Caco-2 (cell line): ENCODE measurements at regions not wholly inside any gene's neighbourhood (a gene's known extent, or its start where the extent isn't known, plus 50 kb on each side); places are given as distances from the start of the nearest gene placed in this dataset.

Source experiments
- BruUV-seq: library from RNA; stranded (reverse); fragments of 400-500 nt; replicated peaks from 2 replicates; lab custom pipeline; 2021; lab: Mats Ljungman, UMichigan
- CTCF ChIA-PET: fragments of 300-600 bp; sonication (Branson Sonifier 250); formaldehyde crosslinking; loops from one replicate; lab custom pipeline; 2022; ENCODE audit warnings: antibody characterized with exemption; lab: Charles Lee
- POLR2A ChIA-PET: fragments of 300-600 bp; sonication (Branson Sonifier 250); formaldehyde crosslinking; loops from one replicate; lab custom pipeline; 2022; ENCODE audit warnings: antibody characterized with exemption; lab: Charles Lee
- DNase-seq, 2 experiments: peaks; one replicate each; pipeline versions ENCODE4 v3.0.0 to v3.0.0-alpha.2; 2020 to 2022
- H3K27me3 ChIP-seq: replicated peaks from 2 replicates; pipeline ENCODE4 v1.6.0; 2011; ENCODE audit warnings: low read length; ENCODE audit not compliant: control insufficient read depth, insufficient read depth
- H3K36me3 ChIP-seq: 2 replicates; pipeline ENCODE4 v1.5.1; 2011; ENCODE audit warnings: low read length; ENCODE audit not compliant: control insufficient read depth, insufficient read depth
- H3K4me1 ChIP-seq: fragments of 250-450 bp; sonication (Bioruptor Pico); 2 replicates; pipeline ENCODE4 v1.5.1; 2020; ENCODE audit warnings: mild to moderate bottlenecking
- H3K4me3 ChIP-seq: 2 replicates; pipeline ENCODE4 v1.5.1; 2011; ENCODE audit warnings: low read depth, mild to moderate bottlenecking, control low read depth, low read length
- H3K9me3 ChIP-seq: fragments of 250-450 bp; sonication (Bioruptor Pico); 2 replicates; pipeline ENCODE4 v1.5.1; 2020; ENCODE audit warnings: mild to moderate bottlenecking, moderate library complexity
- H3K27ac Mint-ChIP-seq: one replicate; pipeline ENCODE4 v1.8.0; 2022; ENCODE audit warnings: mixed read lengths; ENCODE audit not compliant: unreplicated experiment
- H3K27me3 Mint-ChIP-seq: one replicate; pipeline ENCODE4 v1.8.0; 2022; ENCODE audit warnings: mixed read lengths; ENCODE audit not compliant: insufficient read depth, unreplicated experiment
- H3K36me3 Mint-ChIP-seq: one replicate; pipeline ENCODE4 v1.8.0; 2022; ENCODE audit warnings: mild to moderate bottlenecking, mixed read lengths; ENCODE audit not compliant: insufficient read depth, unreplicated experiment
- H3K4me1 Mint-ChIP-seq: one replicate; pipeline ENCODE4 v1.8.0; 2022; ENCODE audit warnings: low read depth, mixed read lengths; ENCODE audit not compliant: unreplicated experiment
- H3K4me3 Mint-ChIP-seq: one replicate; pipeline ENCODE4 v1.8.0; 2022; ENCODE audit warnings: mild to moderate bottlenecking, moderate library complexity, mixed read lengths; ENCODE audit not compliant: unreplicated experiment
- H3K9me3 Mint-ChIP-seq: one replicate; pipeline ENCODE4 v1.8.0; 2022; ENCODE audit warnings: mixed read lengths; ENCODE audit not compliant: unreplicated experiment
- CTCF ChIP-seq, 2 experiments: fragments of 200-600 bp in 1 of 2; IDR thresholded peaks; 1 replicate in 1 of 2; 2 replicates in 1 of 2; pipeline versions ENCODE4 v1.5.1 to v1.8.0; 2011 to 2022; ENCODE audit warnings: antibody characterized with exemption in 1 of 2, control low read depth in 1 of 2, inconsistent platforms in 1 of 2, low read depth in 1 of 2, low read length in 1 of 2, mild to moderate bottlenecking in 1 of 2, moderate library complexity in 1 of 2; ENCODE audit not compliant: insufficient read depth in 1 of 2, severe bottlenecking in 1 of 2, unreplicated experiment in 1 of 2
- intact Hi-C: fragments of 100-400 bp; cut with micrococcal nuclease; formaldehyde crosslinking; loops from one replicate; pipeline ENCODE4 v1.10.0; 2022; ENCODE audit not compliant: unreplicated experiment

DNA sequence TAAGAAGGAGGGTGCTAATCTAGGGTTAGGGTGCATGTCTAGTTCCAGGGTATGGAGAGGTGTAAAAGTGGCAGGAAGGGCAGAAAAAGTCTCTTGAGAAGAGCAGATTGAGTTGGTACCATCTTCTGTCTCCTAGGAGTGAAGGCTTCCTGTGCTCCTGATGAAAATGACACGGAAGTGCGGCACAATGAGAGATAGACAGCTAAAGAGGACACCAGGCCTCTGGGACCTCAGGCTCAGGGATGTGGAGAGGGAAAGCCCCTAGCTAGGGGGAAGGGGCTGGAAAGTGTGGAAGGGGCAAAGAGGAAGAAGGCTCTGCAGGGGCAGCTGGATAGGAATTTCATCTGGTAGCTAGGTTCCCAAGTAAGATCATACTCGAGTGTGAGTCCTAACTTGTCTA is 498.3 kb upstream of the EEF2KMT start:
- Histone ChIP-seq H3K36me3 (no peaks in the 10 kb centered on the region), H3K9me3 (no peaks in the 10 kb centered on the region), H3K27me3 (no peaks in the 10 kb centered on the region), H3K4me1 (no peaks in the 10 kb centered on the region), H3K4me3 (no peak overlapping the region)
- Mint-ChIP-seq H3K4me1 (no peaks in the 10 kb centered on the region), H3K27me3 (peaks cover 3% of the 10 kb centered on the region), H3K4me3 (no peak overlapping the region), H3K9me3 (no peaks in the 10 kb centered on the region), H3K36me3 (no peaks in the 10 kb centered on the region), H3K27ac (no peak overlapping the region)
- no peak for TF ChIP-seq CTCF (IDR thresholded peaks at IDR 0.05; ENCODE audit: insufficient read depth in 1 of 2, low read depth in 1 of 2, low read length in 1 of 2, severe bottlenecking in 1 of 2, unreplicated experiment in 1 of 2)
- no peak for DNase-seq
- CTCF ChIA-PET = no interaction called here
- POLR2A ChIA-PET = no interaction called here
- intact Hi-C loops = no loop called here
- no TSS peak for BruUV-seq

DNA sequence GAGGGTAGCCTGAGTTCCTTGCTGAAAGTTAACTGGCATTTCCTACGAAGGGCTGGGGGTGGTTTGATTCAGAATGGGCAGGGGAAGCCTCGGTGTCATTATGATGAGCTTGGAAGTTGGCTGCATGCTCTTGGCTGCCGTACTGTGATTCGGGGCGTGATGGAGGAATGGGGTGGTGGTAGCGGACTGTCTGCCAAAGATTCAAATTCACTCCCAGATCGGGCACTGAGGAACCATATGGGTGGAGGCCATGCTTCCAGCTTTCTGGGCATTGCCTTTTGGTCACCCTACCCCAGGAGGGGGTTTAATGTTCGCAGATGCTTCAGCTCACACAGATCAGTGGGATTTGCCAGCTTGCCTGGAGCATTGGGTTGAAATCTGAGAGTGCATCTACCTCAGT is 492.8 kb upstream of the EEF2KMT start:
- no peak for DNase-seq
- H3K36me3 ChIP-seq = no peaks in the 10 kb centered on the region
- TF ChIP-seq CTCF (IDR thresholded peaks at IDR 0.05; ENCODE audit: insufficient read depth in 1 of 2, low read depth in 1 of 2, low read length in 1 of 2, severe bottlenecking in 1 of 2, unreplicated experiment in 1 of 2) = no peak
- no peak overlapping the region for H3K4me3 Mint-ChIP-seq
- no TSS peak for BruUV-seq
- H3K9me3 ChIP-seq = no peaks in the 10 kb centered on the region
- no peaks in the 10 kb centered on the region for H3K4me1 ChIP-seq
- H3K27ac Mint-ChIP-seq = no peak overlapping the region
- H3K4me3 ChIP-seq = no peak overlapping the region
- H3K9me3 Mint-ChIP-seq = no peaks in the 10 kb centered on the region
- intact Hi-C loops = no loop called here
- ChIA-PET POLR2A (no interaction called here), CTCF (interaction anchor here (0.7 kb wide), 1 partner anchor 873 kb away, joined by 3 read pairs; no protein-coding TSS in a partner anchor)
- no peaks in the 10 kb centered on the region for H3K27me3 ChIP-seq
- H3K36me3 Mint-ChIP-seq = no peaks in the 10 kb centered on the region
- H3K27me3 Mint-ChIP-seq = peaks cover 11% of the 10 kb centered on the region
- H3K4me1 Mint-ChIP-seq = no peaks in the 10 kb centered on the region

GRCh38 chr16:5589812-5590373 is 492.3 kb upstream of the EEF2KMT start:
- TF ChIP-seq CTCF (IDR thresholded peaks at IDR 0.05; ENCODE audit: insufficient read depth in 1 of 2, low read depth in 1 of 2, low read length in 1 of 2, severe bottlenecking in 1 of 2, unreplicated experiment in 1 of 2) = no peak
- Histone ChIP-seq H3K9me3 (no peaks in the 10 kb centered on the region), H3K4me3 (no peak overlapping the region), H3K36me3 (no peaks in the 10 kb centered on the region), H3K27me3 (no peaks in the 10 kb centered on the region), H3K4me1 (no peaks in the 10 kb centered on the region)
- ChIA-PET POLR2A (no interaction called here), CTCF (no interaction called here)
- Mint-ChIP-seq H3K4me3 (no peak overlapping the region), H3K9me3 (no peaks in the 10 kb centered on the region), H3K27me3 (peaks cover 11% of the 10 kb centered on the region), H3K27ac (no peak overlapping the region), H3K36me3 (no peaks in the 10 kb centered on the region), H3K4me1 (no peaks in the 10 kb centered on the region)
- no peak for DNase-seq
- intact Hi-C loops = no loop called here
- BruUV-seq = no TSS peak
